ENCODE measurements at regions not wholly inside any gene's neighbourhood (a gene's known extent, or its start where the extent isn't known, plus 50 kb on each side); places are given as distances from the start of the nearest gene placed in this dataset.
"Not testable (repeated sequence)": the region's sequence is repeated elsewhere in the genome, so short reads cannot be mapped to it uniquely, and the experiment has no call there.

DNA sequence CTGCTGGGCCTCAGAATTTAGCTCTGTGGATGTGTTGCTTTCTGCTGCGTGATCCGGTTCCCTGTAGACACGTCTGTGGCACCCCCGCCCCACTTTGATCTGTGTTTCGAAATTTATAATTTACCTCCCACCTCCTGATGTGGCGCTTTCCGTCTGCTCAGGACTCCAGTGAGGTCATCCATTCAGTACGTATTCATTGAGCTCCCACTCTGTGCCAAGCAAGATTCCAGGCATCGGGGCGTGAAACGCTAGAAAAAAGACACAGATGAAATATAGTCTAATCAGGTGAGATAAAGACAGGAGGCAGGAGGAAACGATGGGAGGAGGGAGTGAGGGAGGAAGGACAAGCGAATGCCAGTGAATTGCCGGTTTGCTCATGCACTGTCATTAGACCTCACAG lies 431.9 kb upstream of the SULF2 start:
- DNase-seq = no peak

GRCh38 chr20:48215536-48215935 lies 430.3 kb upstream of the SULF2 start:
- no peak for DNase-seq

DNA sequence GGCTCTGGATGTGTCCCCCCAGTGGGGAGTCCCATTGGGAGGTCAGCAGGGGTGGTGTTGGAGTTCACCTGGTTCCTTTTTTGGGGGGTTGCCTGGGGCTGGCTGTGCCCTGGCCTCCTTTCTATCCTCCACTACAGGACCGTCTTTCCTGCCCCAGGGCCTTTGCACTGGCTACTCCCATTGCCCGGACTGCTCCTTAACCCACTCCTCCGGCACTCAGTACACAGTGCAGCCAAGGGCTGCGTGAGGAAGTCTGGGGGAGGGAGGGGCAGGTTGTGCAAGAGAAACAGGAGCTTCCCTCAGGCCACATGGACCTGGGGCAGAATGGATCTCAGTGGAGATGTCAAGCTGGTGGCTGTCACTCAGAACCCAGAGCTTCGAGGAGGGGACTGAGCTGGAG lies 429.3 kb upstream of the SULF2 start:
- DNase-seq = no peak

DNA sequence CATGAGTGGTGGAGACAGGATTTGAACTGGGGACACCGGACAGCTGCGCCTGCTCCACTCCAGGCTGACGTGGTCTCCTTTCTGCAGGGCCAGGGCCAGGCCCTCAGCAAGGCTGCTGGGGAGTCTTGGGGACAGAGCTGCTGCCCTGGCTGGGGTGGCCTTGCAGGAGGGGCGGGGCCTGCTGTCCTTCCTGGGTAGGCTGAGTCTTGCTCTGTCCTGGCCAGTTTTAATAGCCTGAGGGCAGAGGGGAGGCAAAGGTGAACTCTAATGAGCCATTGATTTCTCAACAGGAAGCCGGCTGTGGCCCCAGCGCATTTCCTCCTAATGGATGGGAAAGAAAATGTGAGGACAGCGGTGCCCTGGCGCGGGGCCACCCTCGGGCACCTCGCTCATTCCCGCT lies 428.4 kb upstream of the SULF2 start:
- not testable (repeated sequence) for DNase-seq

DNA sequence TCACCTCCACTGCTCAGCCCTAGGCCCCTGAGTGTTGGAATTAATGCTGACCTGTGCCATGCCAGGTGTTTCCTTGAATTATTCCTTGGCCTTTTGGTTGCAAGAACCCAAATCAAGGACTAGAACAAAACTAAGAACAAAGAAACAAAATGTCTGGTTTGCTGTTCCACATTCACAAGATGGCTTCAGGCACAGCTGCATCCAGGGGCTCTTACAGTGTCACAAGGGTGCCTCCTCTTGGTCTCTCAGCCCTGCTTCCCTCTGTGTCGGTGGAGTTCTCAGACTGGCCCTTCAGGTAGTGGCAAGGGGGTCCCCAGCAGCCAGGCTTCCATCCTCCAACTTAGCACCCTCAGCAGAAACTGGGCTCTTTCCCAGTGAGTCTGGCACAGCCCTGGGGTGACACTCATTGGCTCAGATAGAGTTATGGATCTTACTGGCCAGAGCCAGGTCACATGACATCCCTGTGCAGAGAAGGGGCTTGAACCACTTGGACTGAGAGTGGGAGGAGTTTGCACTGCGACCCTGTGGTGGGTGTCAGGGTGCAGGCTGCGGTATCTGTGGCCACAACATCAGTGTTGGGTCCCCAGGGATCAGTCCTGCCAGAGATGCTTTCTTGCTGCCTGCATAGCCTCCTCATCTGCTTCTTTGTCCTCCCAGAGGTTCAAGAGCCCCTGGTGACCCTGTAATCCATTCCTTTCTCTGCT lies 427.7 kb upstream of the SULF2 start:
- DNase-seq = no peak

- no peak for DNase-seq
These were observed 426.6 kb upstream of the SULF2 start for GRCh38 chr20:48211847-48212246.

DNA sequence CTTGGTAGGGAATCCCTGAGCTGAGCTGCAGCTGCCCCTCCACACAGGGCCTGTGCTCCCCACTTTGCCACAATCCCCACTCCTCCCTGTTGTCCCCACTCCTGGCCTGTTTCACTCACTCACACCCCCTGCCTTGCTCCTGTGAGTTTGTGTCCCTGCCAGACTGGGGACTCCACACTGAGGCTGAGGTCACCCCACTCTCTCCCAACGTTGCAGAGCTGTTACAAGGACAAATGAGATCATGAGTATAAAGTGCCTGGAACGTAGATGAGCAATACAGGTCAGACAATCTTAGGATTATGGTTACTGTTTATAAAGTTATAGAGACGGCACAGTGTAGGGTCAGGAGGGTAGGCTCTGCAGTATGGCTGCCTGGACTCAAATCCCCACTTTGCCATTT lies 426.0 kb upstream of the SULF2 start:
- DNase-seq = no peak

GRCh38 chr20:48210111-48211027 lies 425.1 kb upstream of the SULF2 start:
- DNase-seq = no peak

- no peak for DNase-seq
These were observed 423.8 kb upstream of the SULF2 start for GRCh38 chr20:48209102-48209501.

DNA sequence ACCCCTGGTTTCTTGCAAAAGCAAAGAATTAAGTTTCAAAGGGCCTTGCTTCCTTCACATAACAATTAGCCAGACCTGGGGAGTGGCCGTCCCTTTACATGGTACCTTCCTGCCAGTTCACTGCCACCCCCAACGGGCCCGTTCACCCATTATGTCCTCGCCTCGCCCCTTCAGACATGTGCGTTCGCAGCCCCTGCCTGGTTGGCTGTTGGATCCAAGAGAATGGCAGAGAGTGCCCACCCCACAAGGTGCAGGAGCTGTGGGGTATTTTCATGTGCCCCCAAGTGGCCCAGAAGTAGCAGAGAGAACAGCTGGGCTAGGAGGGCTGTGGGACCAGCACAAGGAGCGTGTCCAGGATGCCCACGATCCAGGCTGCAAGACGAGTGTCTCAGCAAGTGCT lies 422.9 kb upstream of the SULF2 start:
- no peak for DNase-seq

- DNase-seq = no peak
These were observed 422.2 kb upstream of the SULF2 start for GRCh38 chr20:48207505-48207904.

- no peak for DNase-seq
These were observed 420.5 kb upstream of the SULF2 start for GRCh38 chr20:48205786-48206185.

DNA sequence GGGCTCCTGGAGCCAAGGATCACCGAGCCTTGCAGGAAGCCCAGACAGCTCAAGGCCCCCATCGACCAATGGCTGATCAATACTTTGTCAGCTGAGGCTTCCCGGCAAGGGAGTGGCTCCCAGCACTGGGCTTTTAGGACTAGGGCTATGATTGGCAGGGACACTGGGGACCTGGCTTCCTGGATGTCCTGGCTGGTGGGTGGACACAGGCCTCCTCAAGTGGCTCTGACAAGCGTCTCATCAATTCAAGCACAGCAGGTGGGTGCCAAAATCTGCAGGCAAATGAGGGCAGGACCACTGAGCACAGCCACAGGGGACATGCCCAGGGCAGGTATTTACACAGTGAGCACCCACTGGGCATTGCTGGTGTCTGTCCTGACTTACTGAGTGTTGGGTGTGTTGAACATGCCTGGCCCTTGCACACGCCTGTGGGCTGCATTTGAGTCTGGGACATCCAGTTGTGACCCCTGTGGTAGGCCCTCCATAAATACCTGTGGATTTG lies 420.1 kb upstream of the SULF2 start:
- DNase-seq = no peak

- DNase-seq = no peak
These were observed 419.2 kb upstream of the SULF2 start for GRCh38 chr20:48204499-48204898.

DNA sequence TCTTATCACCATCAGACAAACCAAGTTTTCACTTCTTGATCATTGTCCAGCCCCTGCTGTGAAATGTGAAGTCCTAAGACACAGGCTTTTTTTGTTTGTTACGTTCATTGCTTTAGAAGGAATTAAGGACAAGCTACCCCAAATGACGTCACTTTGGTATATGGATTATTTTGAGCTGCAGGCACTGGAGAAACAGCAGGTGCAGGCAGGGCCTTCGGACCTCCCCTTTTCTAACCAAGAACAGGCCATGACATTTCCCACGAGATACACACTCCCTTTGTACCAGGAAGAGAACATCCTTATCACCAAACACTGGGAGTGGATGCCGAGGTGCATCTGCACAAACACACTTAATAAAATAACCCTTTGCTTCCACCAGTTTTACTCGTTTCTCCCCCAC lies 418.0 kb upstream of the SULF2 start:
- no peak for DNase-seq

DNA sequence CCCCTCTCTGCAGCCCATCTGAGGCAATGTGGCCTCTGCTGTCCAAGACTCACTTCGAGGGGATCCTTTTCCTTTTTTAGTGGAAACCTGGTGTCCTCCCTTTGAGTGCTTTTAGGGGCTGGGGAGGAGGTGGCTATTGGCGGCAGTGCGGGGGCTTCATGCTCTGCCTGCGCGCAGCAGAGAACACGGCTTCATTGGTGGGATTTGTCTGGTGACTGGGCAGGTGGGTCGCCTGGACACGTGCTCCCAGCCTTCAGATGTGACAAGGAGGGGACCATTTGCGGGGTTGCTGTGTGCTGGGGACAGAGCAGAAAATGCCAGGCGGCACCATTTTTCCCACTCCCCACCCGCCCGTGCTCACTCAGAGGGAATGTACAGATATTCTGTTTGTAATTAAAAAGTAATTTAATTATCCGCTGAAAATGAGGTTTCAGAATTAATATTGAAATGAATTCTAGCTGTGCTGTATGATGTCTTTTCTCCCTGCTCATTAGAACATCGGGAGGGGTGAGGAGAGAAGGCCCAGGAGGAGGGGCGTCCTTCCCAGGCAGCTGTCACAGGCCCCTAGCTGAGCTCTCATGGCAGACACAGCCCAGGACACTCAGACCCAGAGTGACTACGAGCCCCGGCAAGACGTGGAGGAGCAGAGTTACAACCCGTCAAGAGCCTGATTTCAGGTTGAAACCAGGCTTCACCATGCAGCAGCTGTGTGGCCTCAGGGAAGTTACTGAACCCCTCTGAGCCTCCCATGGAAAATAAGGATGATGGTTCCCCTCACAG lies 417.2 kb upstream of the SULF2 start:
- DNase-seq = no peak

DNA sequence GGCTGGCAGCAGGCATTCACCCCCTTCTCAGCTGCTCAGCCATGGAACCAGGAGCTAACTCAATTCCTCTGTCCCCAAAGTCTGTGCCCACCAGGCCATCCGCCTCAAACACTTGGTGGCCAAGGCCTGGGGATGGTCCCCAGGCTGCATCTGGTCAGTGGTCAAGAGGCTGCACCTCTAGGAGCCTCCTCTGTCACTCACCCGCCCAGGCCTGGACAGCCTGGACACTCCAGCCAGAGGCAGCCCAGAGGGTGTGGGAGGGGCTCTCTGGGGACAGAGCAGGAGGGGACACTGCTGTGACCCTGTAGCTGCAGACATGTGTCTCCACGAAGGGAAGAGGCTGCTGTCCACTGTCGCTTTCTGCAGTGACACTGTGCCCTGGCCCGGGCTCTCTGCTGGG lies 416.6 kb upstream of the SULF2 start:
- DNase-seq = no peak

DNA sequence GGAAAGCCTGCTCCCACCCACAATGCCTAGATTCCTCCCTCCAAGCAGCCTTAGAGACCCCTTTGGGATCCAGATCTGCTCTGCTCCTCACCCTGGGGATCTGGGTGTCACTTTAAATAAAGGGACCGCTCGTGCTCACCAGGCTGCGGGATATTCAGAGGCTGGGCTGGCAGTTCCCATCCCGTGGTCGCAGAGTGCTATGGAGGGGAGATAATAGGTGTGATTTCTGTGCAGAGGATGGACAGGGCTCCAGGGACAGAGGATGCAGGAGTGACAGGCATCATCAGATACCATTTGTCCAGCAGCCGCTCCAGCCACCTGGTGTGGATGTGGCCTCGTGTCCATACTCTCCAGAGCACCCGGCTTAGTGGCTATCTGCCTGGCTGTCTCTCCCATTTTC lies 415.9 kb upstream of the SULF2 start:
- no peak for DNase-seq

- no peak for DNase-seq
These were observed 413.7 kb upstream of the SULF2 start for GRCh38 chr20:48198929-48199451.

DNA sequence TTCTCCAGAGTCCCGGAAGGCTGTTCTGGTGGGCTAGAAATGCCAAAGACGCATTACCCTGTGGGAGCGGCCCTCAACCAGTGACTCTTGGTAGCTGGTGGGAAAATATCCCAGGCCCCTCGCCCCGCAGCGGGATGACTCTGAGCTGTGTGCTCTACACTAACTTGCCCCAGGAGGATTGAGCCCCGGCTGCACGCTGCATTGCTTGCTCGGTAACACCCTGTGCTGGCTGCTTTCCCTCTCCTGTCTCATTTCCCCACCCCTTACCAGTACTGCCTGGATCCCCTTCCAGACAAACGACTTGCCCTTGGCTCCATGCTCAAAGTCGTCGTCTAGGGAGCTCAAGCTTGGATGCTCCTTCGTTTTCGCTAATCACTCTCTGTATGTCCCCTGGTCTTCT lies 411.8 kb upstream of the SULF2 start:
- no peak for DNase-seq

DNA sequence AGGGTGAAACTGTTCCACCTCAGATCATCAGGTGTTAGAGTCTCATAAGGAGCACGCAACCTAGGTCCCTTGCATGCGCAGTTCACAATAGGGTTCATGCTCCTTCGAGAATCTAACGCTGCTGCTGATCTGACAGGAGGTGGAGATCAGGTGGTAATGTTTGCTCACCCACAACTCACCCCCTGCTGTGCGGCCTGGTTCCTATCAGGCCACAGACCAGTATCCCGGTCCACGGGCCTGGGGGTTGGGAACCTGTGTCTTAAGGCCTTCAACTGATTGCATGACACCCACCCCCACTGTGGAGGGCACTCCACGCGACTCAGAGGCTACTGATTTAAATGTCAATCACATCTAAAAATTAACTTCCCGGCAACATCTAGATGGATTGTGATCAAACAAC lies 411.2 kb upstream of the SULF2 start:
- no peak for DNase-seq

DNA sequence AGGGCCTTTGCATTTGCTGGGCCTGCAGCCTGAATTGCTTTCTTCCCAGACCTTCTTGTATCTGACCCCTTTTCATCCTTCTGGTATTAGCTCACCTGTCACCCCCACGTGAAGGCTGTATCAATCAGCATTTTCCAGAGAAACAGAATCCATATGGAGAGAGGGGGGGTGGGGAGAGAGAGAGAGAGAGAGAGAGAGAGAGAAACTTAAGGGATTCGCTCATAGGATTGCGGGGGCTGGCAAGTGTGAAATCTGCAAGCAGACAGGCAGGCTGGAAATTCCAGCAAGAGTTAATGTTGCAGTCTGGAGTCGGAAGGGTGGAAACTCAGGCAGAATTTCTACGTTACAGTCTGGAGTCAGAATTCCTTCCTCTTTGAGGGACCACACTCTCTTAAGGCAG lies 410.7 kb upstream of the SULF2 start:
- DNase-seq = no peak

All from NCI-H1694 (cell line).